ENCODE measurements at regions not wholly inside any gene's neighbourhood (a gene's known extent, or its start where the extent isn't known, plus 50 kb on each side); places are given as distances from the start of the nearest gene placed in this dataset.

GRCh38 chr5:163595932-163596607, 90.7 kb downstream of the MAT2B start:
- TF ChIP-seq POLR2A (IDR thresholded peaks at IDR 0.05) (no peak), CTCF (IDR thresholded peaks at IDR 0.05 in 4 of 5, conservative IDR thresholded peaks at IDR 0.05 in 1 of 5) (no peak)

Data from gastrocnemius medialis (tissue), 4 donors.